Fibroblast of villous mesenchyme (primary cell): ENCODE measurements at regions not wholly inside any gene's neighbourhood (a gene's known extent, or its start where the extent isn't known, plus 50 kb on each side); places are given as distances from the start of the nearest gene placed in this dataset.

ENCODE experiments used
- DNase-seq: peaks from one replicate; pipeline ENCODE4 v3.0.0-alpha.2; 2010; ENCODE audit warnings: low read depth
- H3K4me3 ChIP-seq: 2 replicates; pipeline ENCODE4 v1.5.1; 2011; ENCODE audit warnings: low read depth, mild to moderate bottlenecking, low read length
- CTCF ChIP-seq: IDR thresholded peaks from 2 replicates; pipeline ENCODE4 v1.5.1; 2012; ENCODE audit warnings: low read depth, mild to moderate bottlenecking, low read length; ENCODE audit not compliant: insufficient read depth

GRCh38 chr10:94197241-94197640 is 165.5 kb downstream of the NOC3L start:
- no peak for TF ChIP-seq CTCF
- DNase-seq: no peak
- H3K4me3 ChIP-seq: no peak overlapping the region

GRCh38 chr10:94198324-94198723 is 164.4 kb downstream of the NOC3L start:
- TF ChIP-seq CTCF: no peak
- DNase-seq: no peak
- no peak overlapping the region for H3K4me3 ChIP-seq

- no peak for DNase-seq
- no peak overlapping the region for H3K4me3 ChIP-seq
- TF ChIP-seq CTCF: no peak
Observed at GRCh38 chr10:94199565-94199964, 163.2 kb downstream of the NOC3L start.

GRCh38 chr10:94200146-94200837 is 162.4 kb downstream of the NOC3L start:
- TF ChIP-seq CTCF: no peak
- H3K4me3 ChIP-seq: no peak overlapping the region
- DNase-seq: no peak

- no peak overlapping the region for H3K4me3 ChIP-seq
- DNase-seq: peak; percentile 38
- no peak for TF ChIP-seq CTCF
Observed at GRCh38 chr10:94205396-94205831, 157.3 kb downstream of the NOC3L start.

- no peak for TF ChIP-seq CTCF
- no peak for DNase-seq
- H3K4me3 ChIP-seq: no peak overlapping the region
Observed at GRCh38 chr10:94206176-94206575, 156.6 kb downstream of the NOC3L start.

GRCh38 chr10:94208315-94208714 is 154.4 kb downstream of the NOC3L start:
- DNase-seq: no peak
- TF ChIP-seq CTCF: no peak
- no peak overlapping the region for H3K4me3 ChIP-seq
